GM12891 (cell line): ENCODE measurements at regions not wholly inside any gene's neighbourhood (a gene's known extent, or its start where the extent isn't known, plus 50 kb on each side); places are given as distances from the start of the nearest gene placed in this dataset.

Experiments
- POLR2A ChIP-seq: IDR thresholded peaks from 2 replicates; pipeline ENCODE4 v1.6.1; 2011; ENCODE audit warnings: low read depth, low read length, control low read depth
- POLR2AphosphoS5 ChIP-seq: IDR thresholded peaks from 2 replicates; pipeline ENCODE4 v1.6.1; 2011; ENCODE audit warnings: low read depth, low read length, control low read depth
- POU2F2 ChIP-seq: IDR thresholded peaks from 2 replicates; pipeline ENCODE4 v1.6.1; 2011; ENCODE audit warnings: low read depth, mild to moderate bottlenecking, control low read depth, low read length, moderate library complexity
- SPI1 ChIP-seq: IDR thresholded peaks from 2 replicates; pipeline ENCODE4 v1.6.1; 2011; ENCODE audit warnings: low read depth, low read length, control low read depth
- TAF1 ChIP-seq: IDR thresholded peaks from 2 replicates; pipeline ENCODE4 v1.6.1; 2011; ENCODE audit warnings: low read depth, low read length, control low read depth

GRCh38 chr4:14919785-14920184 is 82.5 kb upstream of the CPEB2 start:
- TF ChIP-seq POLR2A: no peak
- TF ChIP-seq POLR2AphosphoS5: no peak
- TF ChIP-seq TAF1: no peak
- no peak for TF ChIP-seq SPI1
- TF ChIP-seq POU2F2: no peak
